PFSK-1 (cell line): ENCODE measurements at regions not wholly inside any gene's neighbourhood (a gene's known extent, or its start where the extent isn't known, plus 50 kb on each side); places are given as distances from the start of the nearest gene placed in this dataset.

Source experiments
- FOXP2 ChIP-seq: optimal IDR thresholded peaks from 2 replicates; pipeline ENCODE3; 2011; ENCODE audit warnings: borderline replicate concordance, control low read depth, inconsistent platforms; ENCODE audit not compliant: insufficient read depth; ENCODE audit errors: extremely low read length, extremely low read depth
- POLR2AphosphoS5 ChIP-seq: IDR thresholded peaks from 2 replicates; pipeline ENCODE4 v1.6.1; 2012; ENCODE audit warnings: low read depth, mild to moderate bottlenecking, control low read depth, low read length, moderate library complexity
- SIN3A ChIP-seq: IDR thresholded peaks from 2 replicates; pipeline ENCODE4 v1.6.1; 2012; ENCODE audit warnings: mild to moderate bottlenecking, low read length, moderate library complexity, borderline replicate concordance; ENCODE audit not compliant: insufficient read depth
- TAF1 ChIP-seq: IDR thresholded peaks from 2 replicates; pipeline ENCODE4 v1.6.1; 2012; ENCODE audit warnings: low read length, control low read depth, borderline replicate concordance; ENCODE audit not compliant: insufficient read depth
- TF ChIP-seq, protein P1 (sequence below), 2 experiments: IDR thresholded peaks; 2 replicates each; pipeline versions ENCODE4 v1.6.1 to v1.8.0; 2011 to 2012; ENCODE audit warnings: low read depth in 2 of 2, low read length in 2 of 2, control low read depth in 1 of 2, inconsistent platforms in 1 of 2, mild to moderate bottlenecking in 1 of 2, moderate library complexity in 1 of 2; ENCODE audit not compliant: insufficient read depth in 1 of 2

DNA sequence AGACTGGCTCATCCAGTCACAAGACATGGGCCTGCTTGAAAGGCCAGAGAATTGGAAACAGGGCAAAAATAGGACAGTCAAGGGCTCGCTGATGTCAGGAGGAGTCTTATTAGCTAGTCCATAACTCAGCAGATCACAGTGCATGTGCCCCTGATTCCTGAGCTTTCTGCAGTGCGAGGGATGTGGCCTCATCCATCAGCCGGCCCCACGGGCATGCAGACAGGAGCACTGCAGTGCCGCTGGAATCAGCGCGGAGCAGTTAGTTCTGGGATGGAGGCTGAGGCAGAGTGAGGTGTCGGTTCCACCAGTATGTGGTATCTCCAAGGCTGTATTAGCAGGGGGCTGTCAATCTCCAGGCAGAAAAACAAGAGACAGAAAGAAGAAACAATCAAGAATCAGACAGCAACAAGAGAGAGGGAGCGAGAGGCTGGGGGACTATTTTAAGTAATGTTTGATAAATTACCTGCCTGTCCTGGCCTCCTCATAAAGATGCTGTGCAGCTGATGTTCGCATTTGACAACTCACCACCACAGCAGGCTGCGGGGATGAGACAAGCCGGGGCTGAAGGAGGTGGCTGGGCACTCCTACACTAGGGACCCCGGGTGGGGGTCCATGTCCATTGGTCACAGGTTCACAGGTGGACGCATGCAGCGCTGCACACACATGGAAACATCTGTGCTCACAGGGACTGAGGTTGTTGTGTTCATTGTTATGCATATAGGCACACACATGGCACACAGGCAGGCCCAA is 167.2 kb downstream of the TRIM29 start:
- TF ChIP-seq FOXP2 (no peak), SIN3A (no peak)
- TF ChIP-seq, protein P1, sequence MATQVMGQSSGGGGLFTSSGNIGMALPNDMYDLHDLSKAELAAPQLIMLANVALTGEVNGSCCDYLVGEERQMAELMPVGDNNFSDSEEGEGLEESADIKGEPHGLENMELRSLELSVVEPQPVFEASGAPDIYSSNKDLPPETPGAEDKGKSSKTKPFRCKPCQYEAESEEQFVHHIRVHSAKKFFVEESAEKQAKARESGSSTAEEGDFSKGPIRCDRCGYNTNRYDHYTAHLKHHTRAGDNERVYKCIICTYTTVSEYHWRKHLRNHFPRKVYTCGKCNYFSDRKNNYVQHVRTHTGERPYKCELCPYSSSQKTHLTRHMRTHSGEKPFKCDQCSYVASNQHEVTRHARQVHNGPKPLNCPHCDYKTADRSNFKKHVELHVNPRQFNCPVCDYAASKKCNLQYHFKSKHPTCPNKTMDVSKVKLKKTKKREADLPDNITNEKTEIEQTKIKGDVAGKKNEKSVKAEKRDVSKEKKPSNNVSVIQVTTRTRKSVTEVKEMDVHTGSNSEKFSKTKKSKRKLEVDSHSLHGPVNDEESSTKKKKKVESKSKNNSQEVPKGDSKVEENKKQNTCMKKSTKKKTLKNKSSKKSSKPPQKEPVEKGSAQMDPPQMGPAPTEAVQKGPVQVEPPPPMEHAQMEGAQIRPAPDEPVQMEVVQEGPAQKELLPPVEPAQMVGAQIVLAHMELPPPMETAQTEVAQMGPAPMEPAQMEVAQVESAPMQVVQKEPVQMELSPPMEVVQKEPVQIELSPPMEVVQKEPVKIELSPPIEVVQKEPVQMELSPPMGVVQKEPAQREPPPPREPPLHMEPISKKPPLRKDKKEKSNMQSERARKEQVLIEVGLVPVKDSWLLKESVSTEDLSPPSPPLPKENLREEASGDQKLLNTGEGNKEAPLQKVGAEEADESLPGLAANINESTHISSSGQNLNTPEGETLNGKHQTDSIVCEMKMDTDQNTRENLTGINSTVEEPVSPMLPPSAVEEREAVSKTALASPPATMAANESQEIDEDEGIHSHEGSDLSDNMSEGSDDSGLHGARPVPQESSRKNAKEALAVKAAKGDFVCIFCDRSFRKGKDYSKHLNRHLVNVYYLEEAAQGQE (IDR thresholded peaks at IDR 0.05; ENCODE audit: insufficient read depth in 1 of 2, low read depth in 2 of 2, low read length in 2 of 2): no peak

DNA sequence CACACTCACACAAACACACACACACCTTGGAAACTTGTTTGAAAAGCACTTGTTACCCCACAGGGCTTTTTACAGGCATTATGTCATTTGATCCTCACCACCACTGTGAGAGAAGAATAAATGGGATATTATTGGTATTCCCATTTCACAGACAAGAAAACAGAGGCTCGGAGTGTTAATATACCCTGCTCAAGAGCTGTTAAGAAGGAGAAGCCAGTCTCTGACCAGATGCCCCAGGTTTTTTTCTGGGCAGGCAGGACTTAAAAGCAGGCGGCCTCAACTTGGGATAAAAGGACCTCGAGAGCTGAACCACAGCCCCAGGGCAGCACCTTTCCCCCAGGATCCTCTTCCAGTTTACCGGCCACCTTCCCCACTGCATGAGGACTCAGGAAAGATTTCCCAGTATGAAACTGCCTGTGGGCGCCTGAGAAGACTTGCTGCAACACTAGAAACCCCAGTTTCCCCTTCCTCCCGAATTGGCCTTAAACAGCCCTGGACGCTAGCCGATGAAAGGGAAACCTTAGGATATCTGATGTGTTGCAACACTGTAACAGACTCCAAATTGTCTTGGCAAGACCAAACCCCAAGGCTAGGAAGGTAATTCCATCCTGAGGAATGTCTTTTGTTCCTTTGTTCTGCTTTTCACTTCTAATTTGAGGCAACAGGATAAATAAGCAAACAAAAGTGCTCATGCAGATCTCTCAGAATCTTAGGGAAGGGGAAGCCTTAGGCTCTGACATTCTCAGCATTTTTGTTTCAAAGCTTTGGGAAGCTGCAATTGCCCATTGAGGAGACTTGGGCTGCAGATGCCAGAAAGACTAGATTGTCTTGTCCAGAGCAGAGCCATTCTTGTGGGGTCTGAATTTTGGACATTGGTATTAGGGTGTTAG is 173.5 kb downstream of the TRIM29 start:
- TF ChIP-seq POLR2AphosphoS5 (no peak), TAF1 (no peak), SIN3A (no peak), FOXP2 (no peak)

DNA sequence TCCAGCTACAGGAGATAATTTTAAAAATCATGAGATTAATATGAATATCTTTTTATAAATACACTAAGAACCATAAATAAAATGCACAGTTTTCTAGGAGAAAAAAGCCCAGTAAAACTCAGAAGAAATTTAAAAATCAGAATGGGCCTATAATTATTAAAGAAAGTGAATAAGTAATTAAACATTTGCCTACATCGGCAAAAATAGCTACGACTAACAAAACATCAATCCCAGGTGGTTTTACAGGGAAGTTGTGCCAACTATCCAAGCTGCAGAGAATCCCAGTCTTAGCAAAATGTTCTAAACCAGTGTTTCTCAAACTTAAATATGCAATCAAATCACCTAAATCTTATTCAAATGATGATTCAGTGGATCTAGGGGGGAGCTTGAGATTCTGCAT is 180.0 kb downstream of the TRIM29 start:
- TF ChIP-seq SIN3A: no peak
- no peak for TF ChIP-seq TAF1
- no peak for TF ChIP-seq FOXP2
- TF ChIP-seq POLR2AphosphoS5: no peak
- TF ChIP-seq, protein P1 (IDR thresholded peaks at IDR 0.05; ENCODE audit: insufficient read depth in 1 of 2, low read depth in 2 of 2, low read length in 2 of 2): no peak

DNA sequence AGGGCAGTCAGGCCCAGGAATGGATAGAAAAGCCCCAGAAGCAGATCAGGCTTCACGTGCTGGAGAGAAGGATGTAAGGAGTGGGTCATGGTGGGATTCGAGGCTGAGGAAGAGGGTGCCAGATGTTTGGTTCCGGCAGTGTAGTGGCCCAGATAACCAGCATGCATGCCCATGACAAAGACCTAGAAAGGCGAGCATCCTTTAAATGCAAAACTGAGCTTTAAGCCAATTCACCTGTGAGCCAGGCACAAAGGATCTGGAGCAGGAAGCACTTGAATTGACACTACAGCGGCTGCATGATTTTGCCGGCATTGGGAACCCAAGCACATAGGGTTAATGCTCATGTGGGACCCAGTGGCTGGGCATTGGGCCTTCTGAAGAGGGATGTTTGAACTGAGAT is 185.5 kb downstream of the TRIM29 start:
- TF ChIP-seq TAF1 (no peak), SIN3A (no peak), FOXP2 (no peak), POLR2AphosphoS5 (no peak)
- TF ChIP-seq, protein P1 (IDR thresholded peaks at IDR 0.05; ENCODE audit: insufficient read depth in 1 of 2, low read depth in 2 of 2, low read length in 2 of 2): no peak

DNA sequence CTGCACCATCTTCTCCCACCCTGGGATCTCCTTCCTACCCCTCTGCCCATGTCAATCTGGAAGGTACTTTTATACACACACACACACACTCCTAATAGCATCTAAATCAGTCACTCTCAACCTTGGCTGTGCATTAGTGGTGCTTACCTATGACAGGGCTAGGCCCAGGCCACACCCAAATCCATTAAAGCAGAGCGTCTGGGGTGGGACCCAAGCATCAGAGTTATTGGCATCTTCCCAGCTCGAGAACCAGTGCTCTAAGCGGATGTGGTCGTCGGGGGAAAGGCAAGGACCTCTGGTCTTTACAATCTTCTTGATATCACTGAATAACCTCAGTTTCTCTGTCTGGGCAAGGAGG is 194.6 kb downstream of the TRIM29 start:
- no peak for TF ChIP-seq POLR2AphosphoS5
- no peak for TF ChIP-seq SIN3A
- TF ChIP-seq, protein P1 (IDR thresholded peaks at IDR 0.05; ENCODE audit: insufficient read depth in 1 of 2, low read depth in 2 of 2, low read length in 2 of 2): no peak
- TF ChIP-seq FOXP2: no peak
